GM12874 (cell line): ENCODE measurements at regions not wholly inside any gene's neighbourhood (a gene's known extent, or its start where the extent isn't known, plus 50 kb on each side); places are given as distances from the start of the nearest gene placed in this dataset.

ENCODE experiments used
- CTCF ChIP-seq: IDR thresholded peaks from 2 replicates; pipeline ENCODE4 v1.5.1; 2011; ENCODE audit warnings: low read depth, mild to moderate bottlenecking, control low read depth, low read length, moderate library complexity; ENCODE audit not compliant: insufficient read depth

GRCh38 chr11:22520521-22520920, 105.1 kb downstream of the FANCF start:
- TF ChIP-seq CTCF, result no peak

GRCh38 chr11:22516111-22516510, 109.5 kb downstream of the FANCF start:
- no peak for TF ChIP-seq CTCF

- no peak for TF ChIP-seq CTCF
Observed at GRCh38 chr11:22512457-22512856, 113.2 kb downstream of the FANCF start.

- no peak for TF ChIP-seq CTCF
Observed at GRCh38 chr11:22510741-22511140, 114.9 kb downstream of the FANCF start.

- no peak for TF ChIP-seq CTCF
Observed at GRCh38 chr11:22510010-22510409, 115.6 kb downstream of the FANCF start.

GRCh38 chr11:22508665-22509064, 117.0 kb downstream of the FANCF start:
- no peak for TF ChIP-seq CTCF

GRCh38 chr11:22497474-22497873, 128.1 kb downstream of the FANCF start:
- TF ChIP-seq CTCF, result no peak
